MG63 (cell line): ENCODE measurements at regions not wholly inside any gene's neighbourhood (a gene's known extent, or its start where the extent isn't known, plus 50 kb on each side); places are given as distances from the start of the nearest gene placed in this dataset.

Experiments
- DNase-seq: peaks from one replicate; pipeline ENCODE4 v3.0.0-alpha.2; 2020
- H3K27me3 ChIP-seq: fragments of 250-450 bp; sonication (Bioruptor Pico); 2 replicates; pipeline ENCODE4 v1.5.1; 2020; ENCODE audit warnings: mild to moderate bottlenecking, moderate library complexity
- H3K36me3 ChIP-seq: fragments of 250-450 bp; sonication (Bioruptor Pico); 2 replicates; pipeline ENCODE4 v1.5.1; 2020; ENCODE audit warnings: mild to moderate bottlenecking, moderate library complexity
- H3K4me3 ChIP-seq: fragments of 250-450 bp; sonication (Bioruptor Pico); 2 replicates; pipeline ENCODE4 v1.5.1; 2020; ENCODE audit warnings: mild to moderate bottlenecking, moderate library complexity
- H3K9me3 ChIP-seq: fragments of 250-450 bp; sonication (Bioruptor Pico); 2 replicates; pipeline ENCODE4 v1.5.1; 2020; ENCODE audit warnings: mild to moderate bottlenecking, moderate library complexity

- DNase-seq, result no peak
- H3K27me3 ChIP-seq, result no peaks in the 10 kb centered on the region; the same call in 1 of the 2 replicates
- H3K4me3 ChIP-seq, result no peak overlapping the region
- H3K9me3 ChIP-seq, result no peaks in the 10 kb centered on the region
- H3K36me3 ChIP-seq, result no peaks in the 10 kb centered on the region
Observed at GRCh38 chr5:8360012-8360411, 491.1 kb downstream of the MTRR start.

DNA sequence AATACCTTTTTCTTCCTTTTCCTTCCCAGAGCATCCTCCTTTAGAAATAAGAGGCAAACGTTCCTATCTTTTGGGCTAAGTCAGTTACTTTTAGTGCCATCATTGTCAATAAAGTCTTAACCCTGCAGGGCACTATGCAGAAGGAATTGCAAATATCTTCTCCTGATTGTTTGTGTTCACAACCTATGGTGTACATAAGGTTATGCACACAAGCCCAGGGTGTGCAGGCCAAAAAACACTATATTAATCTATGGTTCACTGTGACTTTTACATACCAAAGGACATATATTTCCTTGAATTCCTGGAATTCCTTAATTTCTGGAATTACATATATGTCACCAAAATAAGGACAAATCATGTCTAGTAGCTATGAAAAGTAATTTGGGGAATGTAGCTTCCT is 493.5 kb downstream of the MTRR start:
- DNase-seq, result no peak
- H3K4me3 ChIP-seq, result no peak overlapping the region

GRCh38 chr5:8363138-8363537 is 494.2 kb downstream of the MTRR start:
- H3K36me3 ChIP-seq, result no peaks in the 10 kb centered on the region
- DNase-seq, result no peak
- no peak overlapping the region for H3K4me3 ChIP-seq
- H3K27me3 ChIP-seq, result peaks cover 5% of the 10 kb centered on the region; the same call in 1 of the 2 replicates
- H3K9me3 ChIP-seq, result no peaks in the 10 kb centered on the region

More for the DNA sequence above, 493.5 kb downstream of the MTRR start:
- Histone ChIP-seq H3K36me3 (no peaks in the 10 kb centered on the region), H3K27me3 (peaks cover 2% of the 10 kb centered on the region; the same call in 1 of the 2 replicates), H3K9me3 (no peaks in the 10 kb centered on the region)

- H3K36me3 ChIP-seq, result no peaks in the 10 kb centered on the region
- H3K4me3 ChIP-seq, result no peak overlapping the region
- no peaks in the 10 kb centered on the region for H3K9me3 ChIP-seq
- H3K27me3 ChIP-seq, result peaks cover 5% of the 10 kb centered on the region; the same call in 1 of the 2 replicates
- DNase-seq, result no peak
Observed at GRCh38 chr5:8366266-8366665, 497.3 kb downstream of the MTRR start.

DNA sequence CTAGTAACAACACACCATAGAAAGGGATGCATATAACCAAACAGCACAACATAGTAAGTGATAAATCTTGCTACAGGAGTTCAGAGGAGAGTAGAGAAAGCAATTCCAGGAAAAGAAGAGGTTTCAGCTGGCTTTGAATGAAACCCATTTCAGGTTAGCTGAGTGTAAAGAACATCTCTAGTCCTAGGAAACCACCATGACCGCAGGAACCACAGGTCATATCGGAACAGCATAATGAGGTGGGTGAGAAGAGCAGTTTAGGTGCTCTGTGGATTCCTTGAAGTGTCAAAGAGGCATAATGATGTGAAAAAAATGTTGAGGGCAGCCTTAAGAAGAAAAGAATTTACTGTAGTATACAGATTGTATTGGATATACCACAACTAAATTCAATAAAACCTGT is 507.5 kb downstream of the MTRR start:
- no peaks in the 10 kb centered on the region for H3K9me3 ChIP-seq
- no peak overlapping the region for H3K4me3 ChIP-seq
- H3K27me3 ChIP-seq, result no peaks in the 10 kb centered on the region
- no peaks in the 10 kb centered on the region for H3K36me3 ChIP-seq
- no peak for DNase-seq

DNA sequence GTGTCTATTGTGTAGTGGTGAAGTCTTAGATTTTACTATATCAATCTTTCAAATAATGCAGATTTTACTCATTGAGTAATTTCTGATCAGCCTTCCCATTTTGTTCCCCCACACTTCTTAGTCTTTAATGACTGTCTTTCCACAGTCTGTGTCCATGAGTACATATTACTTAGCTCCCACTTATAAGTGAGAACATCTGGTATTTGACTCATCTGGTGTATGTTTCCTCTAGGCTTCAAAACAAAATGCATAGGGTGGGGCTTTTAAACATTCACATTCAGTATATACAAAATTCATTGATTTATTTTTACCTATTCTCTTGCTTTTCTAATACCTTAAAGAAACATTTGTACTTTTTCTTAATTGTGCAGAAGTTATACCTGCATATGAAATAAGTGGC is 513.0 kb downstream of the MTRR start:
- no peak for DNase-seq
- no peak overlapping the region for H3K4me3 ChIP-seq
- H3K36me3 ChIP-seq, result no peaks in the 10 kb centered on the region
- H3K9me3 ChIP-seq, result no peaks in the 10 kb centered on the region
- H3K27me3 ChIP-seq, result peaks cover 7% of the 10 kb centered on the region; the same call in 1 of the 2 replicates

DNA sequence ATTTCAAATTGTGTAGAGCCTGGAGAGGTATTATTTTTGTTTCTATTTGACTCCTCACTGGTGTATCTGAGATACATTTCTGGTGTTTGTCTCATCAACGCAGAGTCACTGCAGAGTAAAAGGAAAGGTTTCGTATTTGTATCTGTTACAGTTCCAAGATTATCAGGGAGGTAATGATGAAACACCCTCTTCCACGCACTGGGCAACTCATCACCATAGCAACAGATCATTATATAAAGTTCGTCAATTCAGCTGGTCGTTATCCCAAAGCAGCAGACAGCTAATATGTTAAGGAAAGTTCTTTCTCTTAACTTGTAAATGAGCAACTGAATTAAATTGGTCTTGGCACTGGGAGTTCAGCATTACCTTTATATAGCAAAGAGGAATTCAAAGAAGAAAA is 513.5 kb downstream of the MTRR start:
- no peaks in the 10 kb centered on the region for H3K36me3 ChIP-seq
- DNase-seq, result no peak
- peaks cover 7% of the 10 kb centered on the region; the same call in 1 of the 2 replicates for H3K27me3 ChIP-seq
- no peak overlapping the region for H3K4me3 ChIP-seq
- no peaks in the 10 kb centered on the region for H3K9me3 ChIP-seq

DNA sequence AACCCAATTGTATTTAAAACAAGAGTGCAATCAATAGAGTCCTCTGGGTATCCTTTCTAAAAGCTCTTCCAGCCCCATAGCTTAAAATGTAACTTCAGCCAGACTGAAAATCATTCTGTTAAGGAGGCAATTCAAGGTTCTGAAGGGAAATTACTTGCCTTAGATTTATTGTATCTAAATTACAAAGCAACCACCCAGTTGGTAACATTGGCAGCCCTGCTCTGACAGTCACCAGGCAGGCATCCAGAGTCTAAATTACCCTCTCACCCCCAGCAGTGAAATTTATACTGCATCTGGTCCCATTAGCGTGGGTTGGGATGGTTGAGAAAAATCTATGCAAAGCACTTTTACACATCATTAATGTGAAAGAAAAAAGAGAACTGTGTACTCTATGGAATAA is 514.7 kb downstream of the MTRR start:
- H3K27me3 ChIP-seq, result peaks cover 7% of the 10 kb centered on the region; the same call in 1 of the 2 replicates
- no peaks in the 10 kb centered on the region for H3K9me3 ChIP-seq
- no peak for DNase-seq
- H3K36me3 ChIP-seq, result no peaks in the 10 kb centered on the region
- no peak overlapping the region for H3K4me3 ChIP-seq

DNA sequence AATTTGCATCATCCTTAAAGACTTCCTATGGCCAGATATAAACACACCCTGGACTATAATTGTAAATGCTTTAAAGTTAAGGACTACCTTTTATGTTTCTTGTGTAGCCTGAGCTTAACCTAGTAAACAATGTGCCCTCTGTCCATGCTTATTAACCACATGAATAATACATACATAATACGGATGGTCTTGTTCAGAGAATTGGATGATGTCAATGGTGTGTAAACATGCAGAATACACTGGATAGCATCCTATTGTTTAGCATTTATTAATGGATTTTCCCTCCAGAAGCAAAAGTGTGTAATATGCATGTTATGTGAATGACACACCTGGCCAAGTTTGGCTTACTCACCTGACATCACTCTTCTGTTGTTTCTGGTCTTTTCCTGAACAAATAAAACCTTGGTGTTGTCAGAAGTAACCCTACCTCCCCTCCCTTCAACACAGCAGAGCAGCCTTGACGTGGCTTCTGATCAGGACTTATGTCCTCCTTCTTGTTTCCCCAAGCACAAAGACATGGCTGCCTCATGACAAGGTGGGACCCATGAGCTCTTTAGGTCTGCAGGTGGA is 517.9 kb downstream of the MTRR start:
- no peaks in the 10 kb centered on the region for H3K36me3 ChIP-seq
- no peaks in the 10 kb centered on the region for H3K9me3 ChIP-seq
- peaks cover 7% of the 10 kb centered on the region; the same call in 1 of the 2 replicates for H3K27me3 ChIP-seq
- no peak for DNase-seq
- no peak overlapping the region for H3K4me3 ChIP-seq

- Histone ChIP-seq H3K4me3 (no peak overlapping the region), H3K36me3 (no peaks in the 10 kb centered on the region), H3K27me3 (no peaks in the 10 kb centered on the region), H3K9me3 (no peaks in the 10 kb centered on the region)
- no peak for DNase-seq
Observed at GRCh38 chr5:8391911-8392310, 523.0 kb downstream of the MTRR start.

- H3K36me3 ChIP-seq, result no peaks in the 10 kb centered on the region
- no peaks in the 10 kb centered on the region for H3K9me3 ChIP-seq
- H3K4me3 ChIP-seq, result no peak overlapping the region
- no peaks in the 10 kb centered on the region for H3K27me3 ChIP-seq
- no peak for DNase-seq
Observed at GRCh38 chr5:8393240-8393639, 524.3 kb downstream of the MTRR start.

DNA sequence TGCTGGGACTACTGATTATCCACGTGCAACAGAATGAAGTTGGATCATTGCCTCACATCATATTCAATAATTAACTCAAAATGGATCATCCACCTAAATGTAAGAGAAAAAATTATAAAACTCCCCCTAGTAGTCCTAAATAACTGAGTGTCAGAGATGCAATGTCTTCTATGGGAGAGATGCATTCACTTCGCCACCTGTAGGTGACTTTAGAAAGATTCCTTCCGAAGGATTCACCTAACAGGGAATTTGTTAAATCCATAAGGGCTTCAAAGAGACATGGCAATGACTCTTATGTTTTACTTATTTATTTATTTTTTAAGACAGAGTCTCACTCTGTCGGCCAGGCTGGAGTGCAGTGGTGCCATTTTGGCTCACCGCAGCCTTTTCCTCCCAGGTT is 526.0 kb downstream of the MTRR start:
- H3K27me3 ChIP-seq, result no peaks in the 10 kb centered on the region
- no peak overlapping the region for H3K4me3 ChIP-seq
- DNase-seq, result no peak
- H3K36me3 ChIP-seq, result no peaks in the 10 kb centered on the region
- no peaks in the 10 kb centered on the region for H3K9me3 ChIP-seq

GRCh38 chr5:8396246-8396645 is 527.3 kb downstream of the MTRR start:
- no peaks in the 10 kb centered on the region for H3K27me3 ChIP-seq
- DNase-seq, result no peak

GRCh38 chr5:8396756-8397155 is 527.8 kb downstream of the MTRR start:
- no peak for DNase-seq
- no peak overlapping the region for H3K4me3 ChIP-seq

More at GRCh38 chr5:8396246-8396645, 527.3 kb downstream of the MTRR start:
- no peaks in the 10 kb centered on the region for H3K36me3 ChIP-seq
- no peaks in the 10 kb centered on the region for H3K9me3 ChIP-seq
- no peak overlapping the region for H3K4me3 ChIP-seq

DNA sequence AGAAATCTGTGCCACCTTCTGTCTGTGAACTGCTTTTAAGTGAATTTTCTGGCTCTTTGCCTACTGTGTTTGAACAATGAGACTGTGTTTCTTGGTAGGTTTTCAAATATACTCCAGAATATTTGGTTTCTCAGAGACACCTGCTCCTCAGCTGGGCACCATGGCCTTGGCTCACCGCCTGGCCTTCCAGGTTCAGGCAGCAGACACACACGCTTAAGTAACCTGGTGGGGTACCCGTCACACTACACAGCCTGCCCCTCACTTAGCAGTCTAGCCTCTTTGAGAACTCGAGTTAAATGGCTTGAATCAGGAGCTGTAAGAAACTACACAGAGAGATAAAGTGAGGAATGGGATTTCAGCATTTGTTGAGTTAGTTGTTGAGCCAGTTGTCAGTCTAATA is 530.5 kb downstream of the MTRR start:
- H3K9me3 ChIP-seq, result no peaks in the 10 kb centered on the region
- no peaks in the 10 kb centered on the region for H3K36me3 ChIP-seq
- no peak for DNase-seq
- H3K4me3 ChIP-seq, result no peak overlapping the region
- no peaks in the 10 kb centered on the region for H3K27me3 ChIP-seq

More at GRCh38 chr5:8396756-8397155, 527.8 kb downstream of the MTRR start:
- Histone ChIP-seq H3K36me3 (no peaks in the 10 kb centered on the region), H3K27me3 (no peaks in the 10 kb centered on the region), H3K9me3 (no peaks in the 10 kb centered on the region)

GRCh38 chr5:8408258-8408657 is 539.3 kb downstream of the MTRR start:
- DNase-seq, result no peak
- peaks cover 2% of the 10 kb centered on the region; the same call in 1 of the 2 replicates for H3K27me3 ChIP-seq
- H3K36me3 ChIP-seq, result no peaks in the 10 kb centered on the region
- no peak overlapping the region for H3K4me3 ChIP-seq
- H3K9me3 ChIP-seq, result no peaks in the 10 kb centered on the region

DNA sequence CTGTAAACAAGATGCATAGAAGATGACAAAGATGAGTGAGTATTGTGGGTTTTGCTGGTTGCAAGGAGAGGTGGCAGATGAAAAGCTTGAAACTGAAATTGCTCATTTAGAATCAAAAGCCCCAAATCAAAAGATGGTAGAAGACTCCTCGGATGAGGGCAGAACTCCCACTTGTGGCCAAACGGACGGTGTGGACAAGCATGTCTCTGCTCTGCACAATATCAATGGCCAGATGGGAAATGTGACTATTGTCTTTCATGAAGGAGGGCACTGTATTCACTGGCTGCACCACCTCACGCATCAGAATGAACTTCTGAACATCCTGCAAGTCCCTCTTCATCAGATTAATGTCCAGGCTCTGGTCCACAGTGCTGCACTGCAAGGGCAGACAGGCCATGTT is 541.7 kb downstream of the MTRR start:
- Histone ChIP-seq H3K27me3 (peaks cover 2% of the 10 kb centered on the region; the same call in 1 of the 2 replicates), H3K36me3 (no peaks in the 10 kb centered on the region), H3K9me3 (no peaks in the 10 kb centered on the region), H3K4me3 (no peak overlapping the region)
- DNase-seq, result no peak

DNA sequence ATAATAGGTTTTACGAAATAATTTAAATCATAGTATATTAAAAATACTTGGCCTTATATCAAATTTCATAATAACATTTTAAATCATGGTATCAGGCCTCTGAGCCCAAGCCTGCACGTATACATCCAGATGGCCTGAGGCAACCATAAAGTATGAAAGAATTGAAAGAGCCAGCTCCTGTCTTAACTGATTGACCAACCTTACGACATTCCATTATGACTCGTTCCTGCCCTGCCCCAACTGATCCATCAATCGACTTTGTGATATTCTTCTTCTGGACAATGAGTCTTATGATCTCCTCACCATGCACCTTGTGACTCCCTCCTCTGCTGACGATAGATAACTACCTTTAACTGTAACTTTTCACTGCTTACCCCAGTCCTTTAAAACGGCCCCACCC is 545.0 kb downstream of the MTRR start:
- H3K4me3 ChIP-seq, result no peak overlapping the region
- H3K27me3 ChIP-seq, result peaks cover 2% of the 10 kb centered on the region; the same call in 1 of the 2 replicates
- no peak for DNase-seq
- H3K9me3 ChIP-seq, result no peaks in the 10 kb centered on the region
- no peaks in the 10 kb centered on the region for H3K36me3 ChIP-seq
